Liver (tissue), 3 donors: ENCODE measurements at regions not wholly inside any gene's neighbourhood (a gene's known extent, or its start where the extent isn't known, plus 50 kb on each side); places are given as distances from the start of the nearest gene placed in this dataset.

Experiments used
- GABPA ChIP-seq, 2 donors: IDR thresholded peaks in 1 of 2; conservative IDR thresholded peaks in 1 of 2; 2 replicates each; pipeline ENCODE4 v1.6.1; 2016; ENCODE audit warnings: antibody characterized with exemption in 2 of 2, mild to moderate bottlenecking in 1 of 2, moderate library complexity in 1 of 2
- JUND ChIP-seq, 2 donors: IDR thresholded peaks; 2 replicates each; pipeline ENCODE4 v1.6.1; 2016; ENCODE audit warnings: antibody characterized with exemption in 2 of 2
- MAX ChIP-seq: IDR thresholded peaks from 2 replicates; pipeline ENCODE4 v1.6.1; 2016; ENCODE audit warnings: antibody characterized with exemption
- RAD21 ChIP-seq, 2 donors: IDR thresholded peaks; 2 replicates each; pipeline ENCODE4 v1.6.1; 2016; ENCODE audit warnings: antibody characterized with exemption in 2 of 2, mild to moderate bottlenecking in 2 of 2
- TAF1 ChIP-seq: conservative IDR thresholded peaks from 2 replicates; pipeline ENCODE4 v1.6.1; 2016; ENCODE audit warnings: antibody characterized with exemption, mild to moderate bottlenecking
- YY1 ChIP-seq: IDR thresholded peaks from 2 replicates; pipeline ENCODE4 v1.6.1; 2016; ENCODE audit warnings: antibody characterized with exemption, mild to moderate bottlenecking
- TF ChIP-seq, protein P1 (sequence below): fragments of 150-350 bp; IDR thresholded peaks from 2 replicates; pipeline ENCODE4 v1.5.1; 2017; ENCODE audit warnings: improper control_type of control experiment, low read depth, low read length; ENCODE audit not compliant: missing input control
- donor health status: healthy.
- donor health status: healthy.

DNA sequence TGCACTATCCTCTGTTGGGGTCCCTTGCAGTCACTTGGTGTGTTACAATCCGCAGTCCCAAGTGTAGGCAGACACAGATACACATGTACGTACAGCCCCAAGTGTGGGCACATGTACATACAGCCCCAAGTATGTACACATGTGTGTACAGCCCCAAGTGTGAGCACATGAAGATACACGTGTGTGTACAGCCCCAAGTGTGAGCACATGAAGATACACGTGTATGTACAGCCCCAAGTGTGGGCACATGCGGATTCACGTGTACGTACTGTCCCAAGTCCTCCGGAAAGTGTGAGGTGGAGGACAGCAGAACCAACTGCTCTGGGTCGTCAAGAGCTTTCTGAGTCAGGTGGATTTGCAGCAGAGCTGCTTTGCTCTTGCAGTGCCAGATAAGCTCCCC lies 440.0 kb downstream of the ZNF516 start:
- TF ChIP-seq RAD21 (IDR thresholded peaks at IDR 0.05) = no peak
- TF ChIP-seq MAX = no peak
- TF ChIP-seq TAF1 = no peak
- no peak for TF ChIP-seq YY1
- TF ChIP-seq, protein P1, sequence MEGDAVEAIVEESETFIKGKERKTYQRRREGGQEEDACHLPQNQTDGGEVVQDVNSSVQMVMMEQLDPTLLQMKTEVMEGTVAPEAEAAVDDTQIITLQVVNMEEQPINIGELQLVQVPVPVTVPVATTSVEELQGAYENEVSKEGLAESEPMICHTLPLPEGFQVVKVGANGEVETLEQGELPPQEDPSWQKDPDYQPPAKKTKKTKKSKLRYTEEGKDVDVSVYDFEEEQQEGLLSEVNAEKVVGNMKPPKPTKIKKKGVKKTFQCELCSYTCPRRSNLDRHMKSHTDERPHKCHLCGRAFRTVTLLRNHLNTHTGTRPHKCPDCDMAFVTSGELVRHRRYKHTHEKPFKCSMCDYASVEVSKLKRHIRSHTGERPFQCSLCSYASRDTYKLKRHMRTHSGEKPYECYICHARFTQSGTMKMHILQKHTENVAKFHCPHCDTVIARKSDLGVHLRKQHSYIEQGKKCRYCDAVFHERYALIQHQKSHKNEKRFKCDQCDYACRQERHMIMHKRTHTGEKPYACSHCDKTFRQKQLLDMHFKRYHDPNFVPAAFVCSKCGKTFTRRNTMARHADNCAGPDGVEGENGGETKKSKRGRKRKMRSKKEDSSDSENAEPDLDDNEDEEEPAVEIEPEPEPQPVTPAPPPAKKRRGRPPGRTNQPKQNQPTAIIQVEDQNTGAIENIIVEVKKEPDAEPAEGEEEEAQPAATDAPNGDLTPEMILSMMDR = no peak
- TF ChIP-seq GABPA (IDR thresholded peaks at IDR 0.05 in 1 of 2, conservative IDR thresholded peaks at IDR 0.05 in 1 of 2) = no peak
- no peak for TF ChIP-seq JUND (IDR thresholded peaks at IDR 0.05)
